ENCODE measurements at regions not wholly inside any gene's neighbourhood (a gene's known extent, or its start where the extent isn't known, plus 50 kb on each side); places are given as distances from the start of the nearest gene placed in this dataset.

DNA sequence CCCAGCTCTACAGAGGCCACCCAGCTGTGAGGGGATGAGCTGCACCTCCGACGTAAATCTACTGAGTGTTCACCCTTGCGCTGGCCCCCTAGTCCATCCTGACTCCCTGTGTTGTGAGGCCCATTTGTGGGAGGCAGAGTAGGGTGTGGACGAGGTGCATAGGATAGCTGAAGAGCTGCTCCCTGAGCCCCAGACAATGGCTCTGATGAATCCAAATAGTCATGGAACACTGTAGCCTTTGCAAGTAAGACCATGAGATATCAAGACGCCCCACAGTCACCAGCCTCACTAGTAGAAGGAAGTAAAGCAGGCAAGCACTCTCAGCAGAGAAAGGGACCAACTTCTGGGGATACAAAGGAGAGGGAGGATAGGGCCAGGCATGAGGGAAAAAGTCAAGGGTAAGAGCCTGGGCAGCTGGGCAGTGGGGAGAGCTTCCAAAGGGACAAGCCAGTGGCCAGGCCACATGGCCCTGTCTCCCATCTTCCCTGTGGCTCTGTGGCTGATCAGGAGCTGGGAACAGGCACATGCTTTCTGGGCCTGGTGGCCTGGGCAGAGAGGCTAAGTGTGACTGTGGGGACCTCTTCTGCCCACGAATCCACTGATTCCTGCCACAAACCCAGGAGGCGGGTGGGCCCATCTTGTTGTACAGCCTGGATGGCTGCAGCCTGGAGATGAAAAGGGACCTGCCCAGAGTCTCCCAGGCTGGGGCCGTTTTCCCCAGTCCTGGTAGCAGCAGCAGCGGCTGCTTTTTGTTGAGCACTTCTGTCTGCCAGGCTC is 55.5 kb upstream of the EPS8L3 start:
- H3K9me3 Mint-ChIP-seq = peaks cover 19% of the 10 kb centered on the region
- no peak overlapping the region for H3K27ac Mint-ChIP-seq
- no peak for DNase-seq
- peaks cover 5% of the 10 kb centered on the region for H3K36me3 Mint-ChIP-seq (ENCODE audit: low read depth)
- no peaks in the 10 kb centered on the region for H3K27me3 Mint-ChIP-seq (ENCODE audit: low read depth, poor library complexity)
- no peak for TF ChIP-seq CTCF (IDR thresholded peaks at IDR 0.05)
- peaks cover 41% of the 10 kb centered on the region for H3K4me1 Mint-ChIP-seq
- H3K4me3 Mint-ChIP-seq = no peak overlapping the region

DNA sequence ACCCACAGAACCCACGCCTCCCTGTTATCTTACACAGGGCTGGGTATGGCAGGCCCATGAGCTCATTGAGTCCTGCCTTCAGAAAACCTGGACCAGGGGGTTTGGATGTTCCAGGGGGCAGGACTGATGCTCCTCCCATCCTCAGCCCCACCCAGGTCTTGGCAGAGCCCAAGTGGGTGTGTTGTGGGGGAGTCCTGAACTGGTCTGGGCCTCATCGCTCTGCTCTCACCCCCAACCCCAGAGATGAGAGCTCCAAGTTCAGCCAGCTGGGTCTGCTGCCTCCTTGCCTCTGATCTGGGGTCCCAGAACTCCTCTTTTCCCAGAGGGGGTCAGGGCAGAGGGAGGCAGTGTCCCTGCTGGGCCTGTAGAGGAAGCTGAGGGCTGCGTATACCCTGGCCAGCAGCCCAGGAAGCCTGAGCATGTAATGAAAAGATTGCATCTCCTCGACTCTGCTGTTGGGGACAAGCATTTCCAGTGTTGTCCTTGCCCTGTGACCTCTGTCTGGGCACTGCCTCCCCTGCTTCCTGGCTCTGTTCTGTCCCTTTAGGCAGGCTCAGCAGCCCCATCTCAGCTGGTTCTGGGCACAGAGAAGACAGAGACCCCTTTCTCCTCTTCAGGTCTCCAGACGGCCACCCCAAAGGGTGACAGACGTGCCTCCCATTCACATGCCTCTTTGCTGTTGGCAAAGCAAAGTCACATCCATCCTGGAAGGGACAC is 54.7 kb upstream of the EPS8L3 start:
- TF ChIP-seq CTCF (IDR thresholded peaks at IDR 0.05) = no peak
- DNase-seq = no peak
- Mint-ChIP-seq H3K9me3 (peaks cover 19% of the 10 kb centered on the region), H3K4me1 (peaks cover 36% of the 10 kb centered on the region), H3K27ac (no peak overlapping the region), H3K36me3 (ENCODE audit: low read depth) (peaks cover 5% of the 10 kb centered on the region), H3K4me3 (no peak overlapping the region), H3K27me3 (ENCODE audit: low read depth, poor library complexity) (no peaks in the 10 kb centered on the region)

DNA sequence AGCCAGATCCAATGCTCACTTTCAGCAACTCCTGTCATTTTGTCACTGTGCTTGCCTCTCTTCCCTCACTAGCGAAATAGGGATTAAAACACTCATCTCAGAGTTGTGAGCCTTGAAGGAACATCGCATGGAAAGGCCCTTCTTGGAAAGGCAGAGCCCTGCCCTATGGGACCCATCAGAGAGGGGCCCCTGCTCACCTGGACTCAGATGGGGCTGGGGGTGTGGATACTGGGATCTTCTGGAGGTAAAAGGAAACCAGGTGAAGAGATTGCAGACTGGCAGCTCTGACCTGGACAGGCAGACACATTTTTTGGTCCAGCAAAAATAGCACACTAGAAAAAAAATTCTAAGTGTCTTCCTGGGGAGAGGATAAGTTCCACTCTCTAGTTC is 54.2 kb upstream of the EPS8L3 start:
- no peak for DNase-seq
- peaks cover 19% of the 10 kb centered on the region for H3K9me3 Mint-ChIP-seq
- no peaks in the 10 kb centered on the region for H3K27me3 Mint-ChIP-seq (ENCODE audit: low read depth, poor library complexity)
- TF ChIP-seq CTCF (IDR thresholded peaks at IDR 0.05) = no peak
- peaks cover 33% of the 10 kb centered on the region for H3K4me1 Mint-ChIP-seq
- H3K36me3 Mint-ChIP-seq (ENCODE audit: low read depth) = peaks cover 5% of the 10 kb centered on the region
- H3K4me3 Mint-ChIP-seq = no peak overlapping the region
- H3K27ac Mint-ChIP-seq = no peak overlapping the region

- no peak overlapping the region for H3K4me3 Mint-ChIP-seq
- no peak for TF ChIP-seq CTCF (IDR thresholded peaks at IDR 0.05)
- peaks cover 24% of the 10 kb centered on the region for H3K4me1 Mint-ChIP-seq
- no peak for DNase-seq
- peaks cover 5% of the 10 kb centered on the region for H3K36me3 Mint-ChIP-seq (ENCODE audit: low read depth)
- H3K27me3 Mint-ChIP-seq (ENCODE audit: low read depth, poor library complexity) = no peaks in the 10 kb centered on the region
- peaks cover 19% of the 10 kb centered on the region for H3K9me3 Mint-ChIP-seq
- H3K27ac Mint-ChIP-seq = no peak overlapping the region
These were observed 53.3 kb upstream of the EPS8L3 start for GRCh38 chr1:109816975-109817535.

DNA sequence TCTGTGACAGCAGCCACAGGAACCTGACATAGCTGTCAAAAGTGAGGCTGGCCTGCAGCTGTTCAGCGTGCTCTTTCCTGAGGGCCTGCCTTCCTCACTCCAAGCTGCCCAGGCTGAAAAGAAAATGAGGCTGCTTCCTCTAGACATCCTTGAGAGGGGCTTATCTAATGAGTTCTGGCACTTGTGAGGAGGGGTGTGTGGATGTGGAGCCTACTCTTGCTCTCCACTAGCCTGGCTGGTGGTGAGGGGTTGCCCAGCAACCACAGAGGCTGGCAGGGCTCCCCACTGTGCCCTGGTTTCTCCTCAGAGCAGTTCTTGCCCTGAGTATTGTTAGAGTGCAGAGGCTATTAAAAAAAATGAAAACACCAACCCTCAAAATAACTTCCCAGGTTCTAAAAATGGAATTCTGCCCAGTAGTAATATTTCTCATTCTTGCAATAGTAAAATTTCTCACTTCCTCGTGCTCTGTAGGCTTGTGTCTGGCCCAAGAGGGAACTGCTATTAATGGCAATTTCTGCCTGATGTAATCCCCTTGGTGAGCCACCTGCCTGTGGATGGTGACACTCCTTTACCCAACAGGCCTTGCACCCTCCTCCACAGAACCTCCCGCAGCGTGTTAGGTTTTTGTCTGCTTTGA is 52.6 kb upstream of the EPS8L3 start:
- peaks cover 5% of the 10 kb centered on the region for H3K36me3 Mint-ChIP-seq (ENCODE audit: low read depth)
- TF ChIP-seq CTCF (IDR thresholded peaks at IDR 0.05) = no peak
- DNase-seq = no peak
- peaks cover 19% of the 10 kb centered on the region for H3K4me1 Mint-ChIP-seq
- H3K9me3 Mint-ChIP-seq = peaks cover 19% of the 10 kb centered on the region
- no peak overlapping the region for H3K27ac Mint-ChIP-seq
- H3K4me3 Mint-ChIP-seq = no peak overlapping the region
- no peaks in the 10 kb centered on the region for H3K27me3 Mint-ChIP-seq (ENCODE audit: low read depth, poor library complexity)

All from nephron progenitor cell (in vitro differentiated cells).